CD4-positive, alpha-beta T cell treated with Interleukin-4 for 1 hour (primary cell): ENCODE measurements at regions not wholly inside any gene's neighbourhood (a gene's known extent, or its start where the extent isn't known, plus 50 kb on each side); places are given as distances from the start of the nearest gene placed in this dataset.

ENCODE experiments used
- DNase-seq, 2 donors: peaks; one replicate each; pipeline ENCODE4 v3.0.0-alpha.2; 2020 to 2022

DNA sequence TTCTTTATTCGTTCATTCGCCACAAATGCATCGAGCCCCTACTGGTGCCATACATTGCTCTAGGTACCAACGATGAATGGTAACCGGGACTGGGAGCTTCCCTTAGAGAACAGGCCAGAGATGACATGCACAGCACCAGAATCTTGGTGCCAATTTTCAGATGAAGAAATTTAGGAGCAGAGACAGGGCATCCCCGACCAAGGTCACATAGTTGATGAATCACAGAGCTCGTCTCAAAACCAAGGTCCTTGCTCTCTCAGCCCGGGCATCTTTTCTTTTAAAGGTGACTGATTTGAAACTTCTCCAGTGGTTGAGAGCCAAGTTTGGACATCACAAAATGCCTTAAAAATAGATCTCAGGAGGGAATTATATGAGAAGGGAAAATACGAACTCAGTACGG, 73.2 kb upstream of the C16orf82 start:
- no peak for DNase-seq

DNA sequence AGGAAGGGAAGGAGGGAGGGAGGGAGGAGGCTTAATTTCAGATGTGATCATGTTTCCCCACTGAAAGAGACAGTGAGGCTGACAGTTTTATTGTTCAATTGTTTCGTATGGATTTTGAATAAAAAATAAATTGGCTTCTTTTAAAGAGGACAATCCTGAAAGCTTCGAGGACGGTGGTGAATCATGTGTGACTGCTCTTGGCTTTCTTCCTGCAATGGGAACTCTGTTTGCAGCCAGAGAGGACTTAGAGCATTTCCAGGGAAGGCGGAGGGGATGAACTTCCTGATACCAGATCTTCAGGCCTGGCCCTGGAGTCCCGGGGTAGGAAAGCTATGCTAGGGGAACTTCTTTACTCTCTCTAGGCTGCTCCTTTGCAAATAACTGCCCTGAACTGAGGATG, 72.8 kb upstream of the C16orf82 start:
- no peak for DNase-seq

DNA sequence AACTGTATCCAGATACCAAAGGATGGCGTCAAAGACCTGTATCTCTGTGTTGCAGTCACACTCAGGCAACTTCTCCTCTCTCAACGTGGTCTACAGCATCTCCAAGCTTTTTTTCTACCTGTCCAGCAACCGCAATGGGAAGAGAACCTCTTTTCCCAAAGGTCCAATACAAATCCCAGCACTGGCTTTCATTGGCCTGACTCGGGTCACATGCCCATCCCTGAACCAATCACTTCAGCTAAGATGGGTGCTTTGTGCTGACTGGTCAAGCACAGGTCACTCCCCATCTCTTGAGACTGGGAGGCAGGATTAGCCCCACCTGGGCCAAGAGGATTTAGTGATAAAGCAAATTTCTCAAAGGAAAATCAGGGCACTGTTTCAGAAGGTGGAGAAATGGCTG, 71.2 kb upstream of the C16orf82 start:
- DNase-seq, result no peak

DNA sequence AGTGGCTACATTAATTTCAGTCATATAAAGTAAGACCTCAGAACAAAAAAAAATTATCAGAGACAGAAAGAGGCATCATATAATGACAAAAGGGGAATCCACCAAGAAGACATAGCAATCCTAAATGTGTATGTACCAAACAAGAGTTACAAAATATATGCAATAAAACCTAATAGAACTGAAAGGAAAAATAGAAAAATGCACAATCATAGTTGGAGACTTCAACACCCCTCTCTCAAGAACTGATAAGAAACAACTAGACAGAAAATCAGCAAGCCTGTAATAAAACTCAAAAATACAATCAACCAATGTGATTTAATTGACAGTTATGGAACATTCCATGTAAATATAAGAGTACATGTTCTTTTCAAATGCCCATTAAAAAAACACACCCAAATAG, 61.3 kb upstream of the C16orf82 start:
- DNase-seq, result no peak
